ENCODE measurements at regions not wholly inside any gene's neighbourhood (a gene's known extent, or its start where the extent isn't known, plus 50 kb on each side); places are given as distances from the start of the nearest gene placed in this dataset.
"Not testable (repeated sequence)": the region's sequence is repeated elsewhere in the genome, so short reads cannot be mapped to it uniquely, and the experiment has no call there.

DNA sequence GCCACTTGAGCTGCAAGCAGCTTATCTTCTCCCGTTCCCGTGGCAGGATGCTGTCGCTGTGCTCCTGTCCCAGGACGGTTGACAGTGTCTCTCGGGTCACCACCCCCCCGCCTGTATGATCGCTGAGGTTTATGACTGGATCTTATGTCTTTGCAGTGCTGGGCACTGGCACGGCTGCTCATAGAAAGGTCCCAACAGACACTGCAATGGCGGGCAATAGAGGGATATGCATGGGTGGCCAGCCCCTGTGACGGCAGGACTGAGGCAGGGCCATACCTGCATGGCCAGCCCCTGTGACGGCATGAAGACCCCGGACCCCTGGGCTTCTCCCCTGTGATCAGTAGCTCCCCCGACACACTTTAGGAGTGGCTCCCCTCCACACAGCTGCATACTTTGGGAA, 307.2 kb downstream of the TEX29 start:
- DNase-seq = no peak

DNA sequence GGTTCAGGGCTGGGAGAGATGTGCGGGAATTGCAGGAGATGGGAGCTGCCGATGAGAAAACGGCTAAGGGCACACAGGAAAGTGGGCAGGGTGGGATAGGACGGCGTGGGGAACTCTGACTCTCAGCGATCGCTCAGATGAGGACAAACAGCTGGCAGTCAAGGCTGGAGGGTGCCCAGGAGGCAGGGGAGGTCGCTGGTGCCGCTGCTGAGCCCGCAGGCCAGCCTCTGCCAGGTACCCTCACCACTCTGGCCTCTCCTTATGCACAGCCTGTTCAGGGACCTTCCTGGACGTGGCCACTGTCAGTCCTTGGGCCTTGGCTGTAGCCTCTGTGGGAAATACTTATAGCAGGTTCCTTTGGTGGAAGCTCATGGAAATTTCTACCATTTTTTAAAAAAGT, 308.6 kb downstream of the TEX29 start:
- DNase-seq = no peak

DNA sequence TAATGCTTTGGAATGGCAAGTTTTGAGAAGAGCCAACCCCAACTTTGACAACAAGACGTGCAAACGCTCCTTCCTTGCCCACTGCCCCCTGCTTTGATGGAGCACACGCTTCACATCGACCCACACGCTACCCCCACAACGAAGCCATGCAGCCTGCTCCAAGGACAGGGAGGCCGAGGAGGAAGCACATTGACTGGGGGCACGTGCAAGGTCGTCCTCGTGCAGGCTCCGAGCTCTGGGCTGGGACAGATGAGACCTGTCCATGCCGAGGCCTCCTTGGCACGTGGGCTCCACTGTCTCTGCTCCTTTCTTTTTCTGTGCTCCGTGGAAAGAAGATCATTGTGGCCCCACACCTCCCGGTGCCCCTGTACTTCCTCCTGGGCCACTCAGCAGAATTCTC, 309.0 kb downstream of the TEX29 start:
- DNase-seq = no peak

DNA sequence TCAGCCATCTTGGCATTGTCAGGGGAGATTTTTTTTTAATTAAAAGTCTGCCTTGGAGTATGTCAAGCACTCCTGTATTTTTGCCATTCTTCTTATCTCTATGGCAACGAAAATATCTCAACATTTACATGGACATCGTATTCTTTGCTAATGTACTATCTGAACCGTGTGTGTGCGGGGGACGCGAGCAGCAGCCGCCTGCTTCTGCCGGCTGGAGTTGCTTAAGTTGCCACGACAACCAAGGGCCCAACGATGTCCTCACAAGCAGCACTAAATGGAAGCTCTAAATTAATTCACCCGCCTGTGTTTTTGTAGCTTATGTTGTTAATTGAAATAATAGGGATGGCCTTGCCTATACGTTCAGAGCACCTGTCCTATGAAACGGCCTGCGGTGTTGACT, 309.5 kb downstream of the TEX29 start:
- no peak for DNase-seq

DNA sequence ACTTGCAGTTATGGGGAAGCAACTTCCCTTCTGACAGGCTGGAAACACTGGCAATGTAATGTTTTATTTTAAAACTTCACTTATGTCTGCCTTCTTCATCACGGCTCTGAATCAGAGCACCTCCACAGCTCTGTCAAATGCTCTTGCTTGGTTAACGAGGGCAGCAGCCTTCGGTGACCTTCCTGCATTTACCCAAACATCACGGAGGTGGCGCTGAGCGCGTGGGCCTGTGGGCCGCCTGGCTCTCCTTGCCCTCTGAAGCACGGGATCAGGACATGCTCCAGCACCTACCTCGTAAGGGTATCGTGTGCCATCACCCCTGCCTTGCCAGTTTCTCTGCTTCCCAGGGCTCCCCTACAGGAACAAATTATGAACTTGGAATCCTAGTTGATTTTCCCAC, 310.0 kb downstream of the TEX29 start:
- peak; percentile 26 for DNase-seq

DNA sequence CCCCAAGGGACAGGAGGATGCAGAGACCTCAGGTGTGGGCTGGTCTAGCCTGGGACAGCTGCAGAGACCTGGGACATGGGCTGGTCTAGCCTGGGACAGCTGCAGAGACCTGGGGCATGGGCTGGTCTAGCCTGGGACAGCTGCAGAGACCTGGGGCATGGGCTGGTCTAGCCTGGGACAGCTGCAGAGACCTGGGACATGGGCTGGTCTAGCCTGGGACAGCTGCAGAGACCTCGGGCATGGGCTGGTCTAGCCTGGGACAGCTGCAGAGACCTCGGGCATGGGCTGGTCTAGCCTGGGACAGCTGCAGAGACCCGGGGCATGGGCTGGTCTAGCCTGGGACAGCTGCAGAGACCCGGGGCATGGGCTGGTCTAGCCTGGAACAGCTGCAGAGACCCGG, 310.8 kb downstream of the TEX29 start:
- not testable (repeated sequence) for DNase-seq

DNA sequence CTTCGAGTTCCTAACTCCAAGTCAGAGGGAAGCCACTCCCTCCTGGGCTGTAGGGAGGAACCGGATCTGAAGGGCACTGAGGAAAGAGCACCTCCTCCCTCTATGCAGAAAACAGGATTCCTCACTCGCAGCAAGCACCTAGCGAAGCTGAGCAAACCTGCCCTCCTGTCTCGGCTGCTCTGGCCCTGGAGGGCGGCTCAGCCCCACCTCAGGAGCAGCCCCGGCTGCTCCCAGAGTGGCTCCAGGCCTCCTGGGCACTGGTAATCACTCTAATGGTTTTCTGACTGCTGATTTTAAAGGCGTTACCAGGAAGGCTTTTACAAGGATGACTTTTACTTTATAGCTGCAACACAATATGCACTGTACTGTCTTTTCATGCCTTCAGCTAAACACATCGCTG, 312.5 kb downstream of the TEX29 start:
- DNase-seq = no peak

DNA sequence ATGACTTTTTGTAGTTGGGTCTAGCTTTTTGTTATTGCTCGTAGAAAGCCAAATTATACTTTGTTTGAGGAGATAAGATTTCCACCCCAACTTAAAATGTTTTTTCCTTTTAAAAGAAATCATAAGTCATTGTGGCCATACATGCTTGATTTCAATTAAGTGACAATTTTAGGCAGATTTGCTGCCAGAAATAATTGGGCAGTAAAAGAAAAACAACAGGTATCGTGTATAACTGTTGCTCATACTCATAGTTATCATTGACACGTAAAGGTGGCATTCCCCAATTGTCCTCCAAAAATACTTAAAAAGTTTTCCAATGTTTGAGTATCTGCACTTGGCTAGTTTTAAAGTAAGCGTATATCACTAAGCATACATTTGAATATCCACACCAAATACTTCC, 313.0 kb downstream of the TEX29 start:
- no peak for DNase-seq

DNA sequence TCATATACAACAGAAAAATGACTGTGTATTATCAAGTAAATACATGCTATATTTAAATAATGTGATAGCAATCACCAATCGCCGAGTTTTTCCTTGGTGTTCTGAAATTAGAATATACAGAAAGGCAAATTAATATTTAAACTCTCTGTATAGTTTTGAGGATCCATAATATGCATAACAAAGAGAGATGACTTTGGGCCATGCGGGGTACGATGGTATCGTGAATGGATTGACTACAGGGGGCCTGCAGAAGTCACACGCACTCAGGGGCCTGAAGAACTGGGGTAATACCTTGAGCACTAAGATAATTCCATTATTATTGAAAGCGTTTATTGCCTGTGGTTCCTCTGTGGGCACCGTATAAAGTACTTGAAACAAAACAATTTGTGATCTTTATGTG, 314.0 kb downstream of the TEX29 start:
- no peak for DNase-seq

DNA sequence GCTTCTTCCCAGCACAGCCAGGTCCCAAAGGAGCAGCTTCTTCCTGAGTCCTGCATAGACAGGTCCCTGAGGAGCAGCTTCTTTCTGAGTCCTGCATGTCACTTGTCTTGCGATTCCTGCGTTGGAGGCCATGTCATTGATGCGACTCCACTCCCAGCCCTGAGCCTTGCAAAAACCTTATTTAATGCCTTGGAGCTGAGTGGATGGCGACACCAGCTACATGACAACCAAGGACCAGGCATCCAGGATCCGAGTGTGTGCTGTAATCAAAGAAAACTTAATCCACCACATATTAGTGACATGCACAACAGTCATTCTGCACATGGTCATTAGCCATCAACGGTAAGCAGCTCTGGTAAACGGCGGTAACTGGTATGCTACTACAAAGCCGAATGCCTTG, 315.8 kb downstream of the TEX29 start:
- no peak for DNase-seq

DNA sequence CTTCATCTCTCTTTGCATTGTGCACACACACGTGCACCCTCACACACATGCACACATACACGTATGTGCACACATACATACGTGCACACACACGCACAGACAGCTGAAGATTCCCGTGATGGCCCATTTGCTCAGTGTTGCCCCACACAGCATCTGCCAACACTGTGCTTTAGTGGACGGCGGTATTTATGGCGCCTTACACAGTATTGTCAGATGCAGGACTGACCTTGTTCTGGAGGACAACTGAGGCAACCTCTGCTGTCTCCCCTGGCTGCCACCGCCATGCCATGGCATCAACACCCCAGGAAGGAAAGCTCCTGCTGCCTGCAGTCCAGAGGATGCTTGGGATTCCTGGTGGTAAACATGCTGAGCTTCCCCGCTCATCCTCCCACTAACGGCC, 316.4 kb downstream of the TEX29 start:
- DNase-seq = no peak

DNA sequence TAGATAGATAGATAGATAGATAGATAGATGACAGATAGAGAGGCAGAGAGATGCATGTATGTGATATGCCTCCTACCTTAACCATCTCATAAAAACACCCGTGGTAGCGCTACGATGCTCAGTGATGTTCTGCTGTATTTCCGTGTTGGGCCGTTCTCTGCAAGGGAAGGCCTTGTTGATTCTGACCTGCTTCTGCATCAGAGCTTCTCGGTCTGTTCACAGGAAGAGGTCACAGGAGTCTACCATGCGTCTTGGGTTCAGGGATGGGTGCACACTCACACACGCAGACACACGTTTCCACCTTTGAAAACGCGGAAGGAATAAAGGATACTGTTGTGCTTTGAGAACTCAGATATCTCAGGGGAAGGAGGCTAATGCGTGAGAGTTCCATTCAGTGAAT, 316.9 kb downstream of the TEX29 start:
- DNase-seq = no peak

DNA sequence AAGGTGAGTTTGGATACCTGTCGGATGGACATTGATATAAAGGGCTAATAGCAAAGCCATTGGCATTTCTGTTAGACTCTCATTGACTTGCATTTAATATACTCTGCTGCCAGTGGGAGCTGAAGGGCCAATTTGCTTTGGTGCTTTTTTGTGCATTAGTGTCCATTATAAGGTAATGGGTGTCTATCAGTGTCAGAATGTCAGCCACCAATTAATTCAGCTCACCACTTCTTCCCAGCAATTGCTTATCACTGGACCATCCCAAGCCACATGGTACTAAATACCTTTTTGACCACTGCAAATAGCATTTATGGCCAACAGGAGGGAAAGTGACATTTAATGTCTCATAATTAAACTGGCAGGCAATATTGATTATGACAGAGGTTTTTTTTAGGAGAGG, 317.8 kb downstream of the TEX29 start:
- DNase-seq = no peak

DNA sequence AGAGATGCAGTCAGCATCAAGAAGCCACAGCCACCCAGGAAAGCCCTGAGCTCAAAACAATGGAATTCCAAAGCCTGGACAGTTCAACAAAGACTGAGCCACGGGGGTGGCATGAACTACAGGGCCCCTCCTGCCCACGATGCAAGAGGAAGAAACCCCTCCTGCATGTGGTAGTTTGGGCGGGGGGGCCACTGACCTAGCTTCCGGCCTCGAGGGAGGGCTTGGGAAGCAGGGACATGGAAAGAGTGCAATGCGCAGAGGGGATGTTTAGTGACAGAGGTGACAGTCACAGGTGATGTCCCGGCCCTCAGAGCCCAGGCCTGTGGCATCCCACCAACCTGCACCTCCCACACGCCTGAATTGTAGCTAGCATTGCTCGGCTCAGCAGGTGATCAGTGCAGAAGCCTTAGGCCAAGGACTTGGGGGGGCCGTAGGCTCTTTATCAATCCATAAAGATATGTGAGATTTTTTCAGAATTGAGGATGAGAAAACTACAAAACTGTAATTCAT, 318.8 kb downstream of the TEX29 start:
- no peak for DNase-seq

DNA sequence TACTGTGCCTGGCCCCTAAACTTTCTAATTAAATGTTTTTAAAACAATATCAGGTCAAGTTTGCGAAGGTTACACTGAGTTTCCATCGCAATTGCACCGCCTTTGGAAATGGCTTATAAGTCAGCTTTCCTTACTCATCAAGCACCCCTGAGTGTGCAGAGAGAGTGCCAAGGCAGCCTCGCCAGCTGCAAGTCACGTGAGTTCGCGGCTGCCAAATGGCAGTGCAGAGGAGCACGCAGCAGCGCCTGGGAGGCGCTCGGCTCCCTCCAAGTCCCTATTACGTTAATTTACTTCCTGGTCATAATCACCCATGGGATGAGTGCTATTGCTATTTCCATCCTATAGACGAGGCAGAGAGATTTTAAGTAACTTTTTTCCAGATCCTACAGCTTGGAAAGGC, 319.6 kb downstream of the TEX29 start:
- DNase-seq = no peak

DNA sequence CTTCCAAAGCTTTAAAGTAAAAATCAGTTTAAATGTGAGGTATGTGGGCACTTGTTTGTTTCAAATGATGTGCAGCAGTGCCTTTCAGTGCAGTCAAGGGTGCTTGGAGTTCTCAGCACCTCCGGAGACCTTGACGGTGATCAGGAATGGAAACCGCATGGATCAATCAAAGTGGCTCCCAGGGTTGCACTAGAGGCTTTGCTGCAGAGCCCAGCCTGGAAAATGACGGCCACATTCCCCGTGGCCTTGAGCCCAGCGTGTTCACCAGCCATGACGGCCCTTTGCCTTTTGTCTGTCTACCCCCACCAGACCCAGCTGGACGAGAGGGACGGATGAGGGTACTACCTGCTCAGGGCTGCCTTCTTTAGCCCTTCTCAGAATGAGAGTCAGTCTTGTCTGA, 320.0 kb downstream of the TEX29 start:
- DNase-seq = no peak

DNA sequence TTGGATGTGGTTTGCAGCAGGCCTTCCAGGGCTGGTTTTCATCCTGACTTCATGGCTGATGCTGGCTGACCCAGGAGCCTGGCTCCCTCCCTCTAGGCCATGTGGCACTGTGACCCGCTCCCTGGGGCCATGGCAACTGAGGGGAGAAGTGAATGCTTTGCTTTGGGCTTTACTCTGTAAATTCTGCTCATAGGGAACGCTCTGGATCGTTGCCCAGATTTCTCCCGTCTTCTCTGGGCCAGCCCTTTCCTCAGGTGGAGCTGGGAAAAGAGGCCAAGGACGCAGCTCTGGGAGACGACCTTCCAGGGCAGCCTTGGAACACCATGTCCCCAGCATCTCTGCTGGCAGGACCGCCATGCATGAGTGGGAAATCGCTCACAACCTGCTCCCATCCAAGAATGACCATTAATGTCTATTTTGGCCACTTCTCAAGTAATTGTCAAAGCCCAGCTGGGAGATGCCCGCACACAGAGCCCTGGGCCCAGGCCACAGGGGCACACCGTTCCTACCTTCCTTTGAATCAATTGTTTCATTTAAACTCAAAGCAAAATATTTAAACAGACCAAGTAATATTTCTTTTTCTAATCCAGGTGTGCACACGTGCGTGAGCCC, 321.8 kb downstream of the TEX29 start:
- no peak for DNase-seq

DNA sequence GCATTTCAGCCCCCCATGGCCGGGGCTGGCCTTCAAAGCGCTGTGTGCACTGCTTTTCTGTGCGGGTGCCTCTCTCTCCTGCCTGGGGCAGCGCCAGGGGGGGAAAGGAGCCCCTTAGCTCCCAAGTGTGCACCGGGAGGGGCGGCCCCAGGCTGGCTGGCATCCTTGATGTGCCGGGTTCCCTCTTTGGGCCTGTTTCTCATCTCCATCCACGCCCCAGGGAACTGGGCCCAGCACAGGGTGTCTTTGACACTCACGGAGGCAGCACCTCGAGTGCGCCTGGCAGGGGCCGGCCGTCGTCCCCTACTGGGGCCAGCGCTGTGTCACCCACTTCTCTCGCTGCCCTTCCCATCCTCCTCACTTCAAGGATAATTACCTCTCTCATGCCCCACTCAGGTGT, 324.3 kb downstream of the TEX29 start:
- no peak for DNase-seq

DNA sequence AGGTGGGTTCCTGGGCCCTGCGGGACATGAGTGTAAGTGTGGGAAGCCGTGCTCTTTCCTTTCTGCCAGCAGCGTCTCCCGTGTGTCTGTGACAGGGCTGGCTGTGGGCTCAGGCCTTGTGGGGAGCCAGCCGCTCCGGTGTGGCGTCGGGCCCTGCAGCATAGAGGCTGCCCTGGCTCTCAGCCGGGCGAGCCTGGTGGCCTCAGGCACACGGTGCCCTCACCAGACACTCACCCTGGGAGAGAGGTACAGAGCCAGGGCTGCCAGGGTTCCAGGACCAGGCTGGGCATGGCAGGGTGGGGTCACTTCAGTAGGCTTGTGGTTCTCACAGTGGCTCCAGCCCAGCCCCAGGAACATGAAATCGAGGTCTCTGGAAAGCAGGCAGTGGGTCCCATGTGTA, 324.8 kb downstream of the TEX29 start:
- no peak for DNase-seq

DNA sequence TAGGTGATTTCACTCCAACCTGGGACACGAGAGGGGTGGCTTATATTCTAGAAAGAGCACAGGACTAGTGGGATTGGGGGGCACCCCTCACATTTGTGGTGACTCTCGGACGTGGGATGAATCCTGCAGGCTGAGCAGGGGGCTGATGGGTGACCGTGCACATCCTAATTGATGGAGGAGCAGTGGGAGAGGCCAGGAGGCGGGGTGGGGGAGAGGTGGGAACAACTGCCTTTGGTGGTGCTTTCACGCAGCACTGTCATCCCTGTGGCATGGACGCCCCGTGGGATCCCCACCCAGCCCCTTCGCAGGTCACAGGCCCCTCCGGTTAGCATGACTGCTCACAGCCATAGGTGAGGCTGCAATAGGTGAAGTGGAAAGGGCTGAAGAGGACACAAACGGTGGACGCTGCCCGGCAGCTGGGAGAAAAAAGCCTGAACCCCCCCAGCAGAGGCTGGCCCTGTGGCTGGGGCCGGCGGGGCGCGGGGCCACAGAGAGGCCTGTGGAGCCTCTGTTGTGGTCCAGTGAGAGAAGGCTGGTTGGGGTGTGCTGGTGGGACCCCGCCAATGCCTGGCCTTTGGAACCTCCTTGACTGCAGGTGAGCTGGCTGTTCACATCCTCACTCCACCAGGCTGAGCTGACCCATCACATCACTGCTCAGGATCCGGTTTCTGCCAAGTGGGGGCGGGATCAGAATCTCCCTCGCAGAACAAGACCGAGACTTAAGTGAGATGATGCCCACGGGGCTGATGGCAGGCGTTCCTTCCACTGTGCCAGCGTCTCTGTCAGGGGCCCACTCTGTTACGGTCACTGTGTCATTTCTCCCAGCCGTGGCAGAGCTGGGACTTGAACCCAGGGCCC, 325.4 kb downstream of the TEX29 start:
- DNase-seq = no peak

DNA sequence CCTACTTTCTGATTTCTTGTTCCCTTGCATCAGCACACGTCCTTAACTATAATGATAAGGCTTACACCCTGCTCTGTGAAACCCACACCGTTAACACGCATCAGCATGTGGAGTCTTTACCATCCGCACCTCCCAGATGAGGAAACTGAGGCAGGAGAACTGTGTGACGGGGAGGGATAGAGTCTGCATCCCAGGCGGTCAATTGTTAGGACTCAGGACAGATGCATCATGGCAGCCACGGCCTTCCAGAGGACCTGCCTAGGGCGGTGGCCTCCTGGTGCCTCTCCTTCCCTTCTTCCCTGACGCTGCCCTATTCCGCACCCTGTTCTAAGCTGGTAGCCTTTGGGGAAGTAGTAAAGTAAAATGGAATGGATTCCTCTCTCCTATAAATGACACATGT, 326.0 kb downstream of the TEX29 start:
- DNase-seq = no peak

DNA sequence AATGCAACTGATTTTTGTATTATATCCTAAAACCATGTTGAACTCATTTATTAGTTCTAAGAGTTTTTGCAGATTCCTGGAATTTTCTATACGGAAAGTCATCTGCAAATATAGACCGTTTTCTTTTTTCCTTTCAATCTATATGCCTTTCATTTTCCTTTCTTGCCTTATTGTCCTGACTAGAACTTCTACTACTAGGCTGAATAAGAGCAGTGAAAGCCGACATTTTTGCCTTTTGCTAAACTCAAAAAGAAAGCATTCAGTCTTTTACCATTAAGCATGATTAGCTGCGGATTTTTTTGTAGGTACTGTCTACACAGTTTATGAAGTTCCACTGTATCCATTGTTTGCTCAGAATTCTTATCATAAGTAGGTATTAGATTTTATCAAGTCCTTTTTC, 328.4 kb downstream of the TEX29 start:
- no peak for DNase-seq

DNA sequence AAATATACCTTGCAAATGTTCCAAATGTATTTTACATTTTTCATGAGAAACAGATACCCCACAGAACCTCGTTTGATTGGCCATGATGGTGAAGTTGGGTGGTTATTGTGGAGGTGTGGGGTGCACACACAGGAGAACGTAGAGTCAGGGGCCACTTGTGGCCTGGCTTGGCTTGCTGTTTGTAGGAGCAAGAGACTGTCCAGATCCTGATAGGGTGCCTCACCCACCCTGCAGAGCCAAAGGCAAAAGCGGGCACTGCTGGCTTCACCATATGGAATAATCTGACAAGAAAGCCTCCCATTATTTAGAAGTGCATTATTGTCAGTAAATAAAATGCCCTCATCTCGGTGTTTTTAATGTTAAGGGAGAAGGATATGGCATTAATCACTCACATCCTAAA, 330.2 kb downstream of the TEX29 start:
- DNase-seq = no peak

DNA sequence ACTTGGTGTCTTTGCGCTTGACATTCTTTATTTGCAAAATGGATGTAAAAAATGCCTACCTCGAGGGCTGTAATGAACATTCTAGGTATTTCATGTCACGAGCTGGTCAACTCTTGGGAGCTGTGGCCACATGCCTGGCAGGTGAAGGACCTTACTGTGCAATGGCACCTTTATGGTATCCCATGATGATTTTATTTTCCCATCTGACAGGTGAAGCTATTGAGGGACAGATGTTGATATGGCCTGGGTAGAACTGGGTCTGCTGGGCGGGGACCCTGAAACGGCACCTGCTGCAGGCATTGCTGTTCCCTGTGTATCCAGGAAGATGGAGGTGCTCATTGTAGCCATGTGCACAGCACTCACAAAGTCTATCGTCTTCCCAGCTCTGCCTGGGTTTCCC, 332.2 kb downstream of the TEX29 start:
- no peak for DNase-seq

DNA sequence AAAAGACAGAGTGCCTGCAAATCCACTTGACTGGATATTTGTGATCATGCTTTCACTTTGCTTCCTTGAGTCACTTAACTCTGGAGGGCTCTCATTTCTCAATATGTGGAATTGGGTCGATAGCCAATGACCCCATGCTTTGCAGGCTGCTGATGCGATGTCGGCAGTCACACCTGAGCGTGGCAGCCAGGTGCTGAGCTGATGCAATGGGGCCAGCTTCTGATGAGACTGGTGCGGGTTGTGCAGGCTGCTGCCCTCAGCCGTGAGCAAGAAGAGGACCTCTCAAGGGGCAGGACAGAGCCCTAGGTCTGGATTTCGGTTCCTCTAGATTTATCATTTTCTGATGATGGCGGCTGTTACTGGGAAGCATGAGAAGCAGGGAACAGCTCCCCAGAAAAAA, 334.1 kb downstream of the TEX29 start:
- DNase-seq = no peak
